AG04450 (cell line): ENCODE measurements at regions not wholly inside any gene's neighbourhood (a gene's known extent, or its start where the extent isn't known, plus 50 kb on each side); places are given as distances from the start of the nearest gene placed in this dataset.

Experiments
- CTCF ChIA-PET: fragments of 300-600, 350-600 bp; formaldehyde crosslinking; extraction: SDS; loops from one replicate; lab custom pipeline; 2022; ENCODE audit warnings: antibody characterized with exemption, inconsistent platforms; lab: Charles Lee
- POLR2A ChIA-PET: fragments of 350-600 bp; formaldehyde crosslinking; extraction: SDS; loops from one replicate; lab custom pipeline; 2021; ENCODE audit warnings: antibody characterized with exemption, inconsistent platforms; lab: Yijun Ruan, JAX
- DNase-seq: peaks from one replicate; pipeline ENCODE4 v3.0.0-alpha.2; 2011; ENCODE audit warnings: low read depth, low spot score
- H3K27ac ChIP-seq: one replicate; pipeline ENCODE4 v1.5.1; 2012; ENCODE audit warnings: low read depth, low read length, control low read depth
- H3K27me3 ChIP-seq: one replicate; pipeline ENCODE4 v1.6.0; 2012; ENCODE audit warnings: low read length; ENCODE audit not compliant: control insufficient read depth, insufficient read depth
- H3K4me3 ChIP-seq: 2 replicates; pipeline ENCODE4 v1.5.1; 2011; ENCODE audit warnings: mild to moderate bottlenecking, low read depth, low read length, control low read depth
- H3K9me3 ChIP-seq: 2 replicates; pipeline ENCODE4 v1.5.1; 2012; ENCODE audit warnings: low read length; ENCODE audit not compliant: control insufficient read depth, insufficient read depth
- TF ChIP-seq, protein P1 (sequence below): IDR thresholded peaks from 2 replicates; pipeline ENCODE4 v1.5.1; 2011; ENCODE audit warnings: low read depth, low read length, control low read depth, inconsistent platforms

GRCh38 chr4:104826171-104826570 is 320.5 kb upstream of the TET2 start:
- ChIA-PET CTCF (interaction anchor here (0.6 kb wide), 1 partner anchor 33 kb away, joined by 3 read pairs; no protein-coding TSS in a partner anchor), POLR2A (no interaction called here)
- no peak for DNase-seq
- Histone ChIP-seq H3K9me3 (no peaks in the 10 kb centered on the region), H3K27ac (no peak overlapping the region), H3K4me3 (no peak overlapping the region), H3K27me3 (no peaks in the 10 kb centered on the region)
- TF ChIP-seq, protein P1, sequence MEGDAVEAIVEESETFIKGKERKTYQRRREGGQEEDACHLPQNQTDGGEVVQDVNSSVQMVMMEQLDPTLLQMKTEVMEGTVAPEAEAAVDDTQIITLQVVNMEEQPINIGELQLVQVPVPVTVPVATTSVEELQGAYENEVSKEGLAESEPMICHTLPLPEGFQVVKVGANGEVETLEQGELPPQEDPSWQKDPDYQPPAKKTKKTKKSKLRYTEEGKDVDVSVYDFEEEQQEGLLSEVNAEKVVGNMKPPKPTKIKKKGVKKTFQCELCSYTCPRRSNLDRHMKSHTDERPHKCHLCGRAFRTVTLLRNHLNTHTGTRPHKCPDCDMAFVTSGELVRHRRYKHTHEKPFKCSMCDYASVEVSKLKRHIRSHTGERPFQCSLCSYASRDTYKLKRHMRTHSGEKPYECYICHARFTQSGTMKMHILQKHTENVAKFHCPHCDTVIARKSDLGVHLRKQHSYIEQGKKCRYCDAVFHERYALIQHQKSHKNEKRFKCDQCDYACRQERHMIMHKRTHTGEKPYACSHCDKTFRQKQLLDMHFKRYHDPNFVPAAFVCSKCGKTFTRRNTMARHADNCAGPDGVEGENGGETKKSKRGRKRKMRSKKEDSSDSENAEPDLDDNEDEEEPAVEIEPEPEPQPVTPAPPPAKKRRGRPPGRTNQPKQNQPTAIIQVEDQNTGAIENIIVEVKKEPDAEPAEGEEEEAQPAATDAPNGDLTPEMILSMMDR = no peak

- POLR2A ChIA-PET = no interaction called here
- Histone ChIP-seq H3K27me3 (no peaks in the 10 kb centered on the region), H3K4me3 (no peak overlapping the region), H3K27ac (no peak overlapping the region), H3K9me3 (no peaks in the 10 kb centered on the region)
- TF ChIP-seq, protein P1 = no peak
- CTCF ChIA-PET = no interaction called here
- no peak for DNase-seq
These were observed 316.9 kb upstream of the TET2 start for GRCh38 chr4:104829761-104830160.

DNA sequence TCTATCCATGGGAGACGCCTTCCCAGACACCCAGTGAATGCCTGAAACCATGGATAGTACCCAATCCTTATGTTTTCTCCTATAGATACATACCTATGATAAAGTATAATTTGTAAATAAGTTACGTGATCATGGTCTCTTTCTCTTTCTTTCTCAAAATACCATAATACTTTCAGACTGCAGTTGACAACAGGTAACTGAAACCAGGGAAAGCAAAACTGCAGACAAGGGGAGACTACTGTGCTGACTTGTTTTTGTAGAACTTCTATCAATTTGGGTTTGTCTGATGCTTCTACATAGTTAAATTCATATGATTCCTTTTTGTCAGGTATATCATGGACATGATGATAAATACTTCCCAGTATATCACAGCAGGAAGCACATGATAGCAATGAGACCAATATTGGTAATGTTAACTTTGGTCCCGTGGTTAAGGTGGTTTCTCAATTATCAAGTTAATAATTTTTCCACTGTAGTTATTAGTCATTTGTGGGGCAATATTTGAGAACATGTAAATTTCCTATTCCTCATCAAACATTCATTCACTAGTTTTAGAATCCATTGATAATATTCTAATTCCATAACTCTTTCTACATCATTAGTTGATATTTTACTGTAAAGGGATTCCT is 298.0 kb upstream of the TET2 start:
- DNase-seq = no peak
- POLR2A ChIA-PET = no interaction called here
- Histone ChIP-seq H3K27ac (no peak overlapping the region), H3K27me3 (no peaks in the 10 kb centered on the region), H3K4me3 (no peak overlapping the region), H3K9me3 (no peaks in the 10 kb centered on the region)
- TF ChIP-seq, protein P1 = no peak
- CTCF ChIA-PET = interaction anchor here (1.3 kb wide), 1 partner anchor 12 kb away, joined by 7 read pairs; no protein-coding TSS in a partner anchor

- POLR2A ChIA-PET = no interaction called here
- DNase-seq = no peak
- Histone ChIP-seq H3K9me3 (no peaks in the 10 kb centered on the region), H3K27ac (no peak overlapping the region), H3K4me3 (no peak overlapping the region), H3K27me3 (no peaks in the 10 kb centered on the region)
- TF ChIP-seq, protein P1 = no peak
- CTCF ChIA-PET = interaction anchor here (0.6 to 2.2 kb wide), 10 partner anchors 9 to 1379 kb away, joined by 3 to 10 read pairs (median 4); no protein-coding TSS in a partner anchor
These were observed 287.0 kb upstream of the TET2 start for GRCh38 chr4:104859601-104860237.
